Mesendoderm (in vitro differentiated cells): ENCODE measurements at regions not wholly inside any gene's neighbourhood (a gene's known extent, or its start where the extent isn't known, plus 50 kb on each side); places are given as distances from the start of the nearest gene placed in this dataset.

ENCODE experiments used
- DNase-seq: peaks from one replicate; pipeline ENCODE4 v3.0.0; 2013
- H2AK5ac ChIP-seq: 2 replicates; pipeline ENCODE4 v1.6.1; 2013; ENCODE audit warnings: low read length, inconsistent platforms
- H2BK120ac ChIP-seq: 2 replicates; pipeline ENCODE4 v1.6.1; 2013; ENCODE audit warnings: low read depth, mild to moderate bottlenecking, low read length, moderate library complexity, mixed read lengths
- H2BK15ac ChIP-seq: replicated peaks from 2 replicates; pipeline ENCODE4 v1.6.1; 2013; ENCODE audit warnings: low read depth, mild to moderate bottlenecking, moderate library complexity
- H2BK5ac ChIP-seq: 2 replicates; pipeline ENCODE4 v1.6.1; 2013; ENCODE audit warnings: low read length, inconsistent platforms
- H3K18ac ChIP-seq: 2 replicates; pipeline ENCODE4 v1.6.1; 2013; ENCODE audit warnings: mild to moderate bottlenecking, low read length, mixed read lengths
- H3K23ac ChIP-seq: one replicate; pipeline ENCODE4 v1.6.1; 2013; ENCODE audit warnings: low read length
- H3K27ac ChIP-seq: 2 replicates; pipeline ENCODE4 v1.5.1; 2013; ENCODE audit warnings: low read depth, mild to moderate bottlenecking, inconsistent platforms, low read length, moderate library complexity
- H3K27me3 ChIP-seq: 2 replicates; pipeline ENCODE4 v1.6.1; 2013; ENCODE audit warnings: low read length, control low read depth, mild to moderate bottlenecking, inconsistent platforms; ENCODE audit not compliant: insufficient read depth, poor library complexity
- H3K36me3 ChIP-seq: 2 replicates; pipeline ENCODE4 v1.6.1; 2013; ENCODE audit warnings: low read length, inconsistent platforms; ENCODE audit not compliant: control insufficient read depth, insufficient read depth
- H3K4ac ChIP-seq: one replicate; pipeline ENCODE4 v1.6.1; 2013; ENCODE audit warnings: low read depth, mild to moderate bottlenecking, low read length, moderate library complexity
- H3K4me1 ChIP-seq: 2 replicates; pipeline ENCODE4 v1.6.1; 2013; ENCODE audit warnings: low read depth, low read length, inconsistent platforms; ENCODE audit not compliant: control insufficient read depth
- H3K4me2 ChIP-seq: 2 replicates; pipeline ENCODE4 v1.6.1; 2013; ENCODE audit warnings: low read length
- H3K4me3 ChIP-seq: 2 replicates; pipeline ENCODE4 v1.5.1; 2013; ENCODE audit warnings: mild to moderate bottlenecking, low read length
- H3K56ac ChIP-seq: one replicate; pipeline ENCODE4 v1.6.1; 2013; ENCODE audit warnings: low read length
- H3K79me1 ChIP-seq: 2 replicates; pipeline ENCODE4 v1.6.1; 2013; ENCODE audit warnings: low read length, inconsistent platforms
- H3K79me2 ChIP-seq: 2 replicates; pipeline ENCODE4 v1.6.1; 2013; ENCODE audit warnings: mild to moderate bottlenecking, low read length; ENCODE audit not compliant: control insufficient read depth, insufficient read depth
- H3K9ac ChIP-seq: 2 replicates; pipeline ENCODE4 v1.6.1; 2013; ENCODE audit warnings: low read length, inconsistent platforms
- H4K5ac ChIP-seq: one replicate; pipeline ENCODE4 v1.6.1; 2013; ENCODE audit warnings: low read length
- H4K8ac ChIP-seq: one replicate; pipeline ENCODE4 v1.6.1; 2013; ENCODE audit warnings: low read depth, mild to moderate bottlenecking, control low read depth, low read length, moderate library complexity
- WGBS: extraction: QIAGEN DNeasy Blood & Tissue Kit; methylation state at CpG from one replicate; pipeline ENCODE4 v1.1.7; 2013; ENCODE audit warnings: low lambda C conversion rate, missing lambda C conversion rate; ENCODE audit not compliant: insufficient coverage; ENCODE audit errors: extremely low coverage; 5-methylcytosine and 5-hydroxymethylcytosine counted together

DNA sequence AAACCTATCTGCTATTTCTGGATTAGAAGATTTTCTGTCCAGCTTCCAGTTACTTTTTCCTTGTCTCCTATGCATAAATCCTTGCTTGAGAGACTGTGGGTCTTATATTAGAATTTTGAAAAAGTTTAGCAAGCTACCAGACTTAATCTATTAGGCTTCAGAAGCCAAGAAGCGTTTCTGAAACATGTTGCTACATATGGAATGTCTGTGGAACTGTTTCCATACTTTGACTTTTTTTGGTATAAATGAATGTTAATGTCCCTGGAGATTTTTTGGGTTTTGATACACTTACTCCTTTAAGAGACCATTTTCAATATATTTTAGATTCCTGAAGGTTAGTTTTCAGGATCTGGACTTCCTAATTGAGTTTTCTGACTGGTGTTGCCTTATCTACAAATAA lies 191.4 kb upstream of the SGCD start:
- H3K56ac ChIP-seq, result no peak overlapping the region
- no peak overlapping the region for H3K4me3 ChIP-seq
- H3K4ac ChIP-seq, result no peak overlapping the region
- no peak overlapping the region for H3K27ac ChIP-seq
- no peak overlapping the region for H3K9ac ChIP-seq
- no peaks in the 10 kb centered on the region for H3K79me1 ChIP-seq
- H3K18ac ChIP-seq, result no peak overlapping the region
- no peak overlapping the region for H4K5ac ChIP-seq
- no peaks in the 10 kb centered on the region for H3K27me3 ChIP-seq
- H3K23ac ChIP-seq, result no peak overlapping the region
- H3K4me1 ChIP-seq, result no peaks in the 10 kb centered on the region
- H2BK15ac ChIP-seq, result no peak overlapping the region
- no peak overlapping the region for H2BK120ac ChIP-seq
- H3K79me2 ChIP-seq, result no peaks in the 10 kb centered on the region
- no peaks in the 10 kb centered on the region for H3K36me3 ChIP-seq
- H2AK5ac ChIP-seq, result no peak overlapping the region
- no peak overlapping the region for H3K4me2 ChIP-seq
- no peak overlapping the region for H4K8ac ChIP-seq
- no peak overlapping the region for H2BK5ac ChIP-seq
- no peak for DNase-seq
- no CpG with 5 or more reads among the region's 1 CpG for WGBS

DNA sequence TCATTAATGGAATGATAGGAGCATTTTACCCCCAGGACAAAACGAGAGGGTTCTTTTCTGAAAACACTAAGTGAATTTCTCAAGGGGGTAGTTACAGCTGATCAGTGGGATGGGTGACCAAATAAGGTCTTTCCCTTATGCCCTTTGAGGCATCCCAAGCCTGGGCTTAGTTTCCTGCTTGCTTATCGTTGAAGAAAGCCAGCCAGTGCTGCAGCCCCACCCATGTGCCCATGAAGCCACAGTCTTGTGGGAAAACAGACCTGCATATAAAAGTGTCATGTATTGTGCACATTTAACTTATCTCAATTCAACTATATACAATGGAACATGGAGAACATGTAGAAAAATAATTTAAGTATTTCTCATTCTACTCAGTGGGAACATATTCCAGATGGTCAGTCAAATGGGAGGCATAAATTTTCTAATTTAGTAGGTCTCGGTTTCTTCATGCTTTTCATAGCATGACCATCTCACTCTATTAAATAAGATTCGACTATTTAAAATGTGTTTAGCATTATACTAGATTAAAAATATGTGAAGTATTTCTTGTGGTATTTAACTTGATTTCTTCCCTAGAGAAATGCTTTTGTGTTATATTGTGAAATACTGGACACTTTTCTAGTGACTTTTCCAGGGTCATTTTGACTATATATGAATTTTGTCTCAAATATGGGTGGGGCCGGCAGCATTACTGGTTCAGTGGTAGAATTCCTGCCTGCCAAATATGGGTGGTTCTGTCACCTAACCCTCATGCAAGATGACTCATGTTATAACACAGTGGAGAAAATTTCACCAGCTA lies 189.7 kb upstream of the SGCD start:
- H2BK5ac ChIP-seq, result no peak overlapping the region
- no peak overlapping the region for H3K4me2 ChIP-seq
- no peaks in the 10 kb centered on the region for H3K79me1 ChIP-seq
- H3K18ac ChIP-seq, result no peak overlapping the region
- H3K9ac ChIP-seq, result no peak overlapping the region
- WGBS, result no CpG with 5 or more reads among the region's 5 CpGs
- H2AK5ac ChIP-seq, result no peak overlapping the region
- H3K79me2 ChIP-seq, result no peaks in the 10 kb centered on the region
- H4K8ac ChIP-seq, result no peak overlapping the region
- no peak overlapping the region for H3K4ac ChIP-seq
- no peaks in the 10 kb centered on the region for H3K4me1 ChIP-seq
- H3K36me3 ChIP-seq, result no peaks in the 10 kb centered on the region
- no peak overlapping the region for H3K23ac ChIP-seq
- no peak overlapping the region for H3K56ac ChIP-seq
- DNase-seq, result no peak
- no peak overlapping the region for H3K4me3 ChIP-seq
- no peak overlapping the region for H2BK120ac ChIP-seq
- no peak overlapping the region for H3K27ac ChIP-seq
- no peaks in the 10 kb centered on the region for H3K27me3 ChIP-seq
- H4K5ac ChIP-seq, result no peak overlapping the region
- no peak overlapping the region for H2BK15ac ChIP-seq

DNA sequence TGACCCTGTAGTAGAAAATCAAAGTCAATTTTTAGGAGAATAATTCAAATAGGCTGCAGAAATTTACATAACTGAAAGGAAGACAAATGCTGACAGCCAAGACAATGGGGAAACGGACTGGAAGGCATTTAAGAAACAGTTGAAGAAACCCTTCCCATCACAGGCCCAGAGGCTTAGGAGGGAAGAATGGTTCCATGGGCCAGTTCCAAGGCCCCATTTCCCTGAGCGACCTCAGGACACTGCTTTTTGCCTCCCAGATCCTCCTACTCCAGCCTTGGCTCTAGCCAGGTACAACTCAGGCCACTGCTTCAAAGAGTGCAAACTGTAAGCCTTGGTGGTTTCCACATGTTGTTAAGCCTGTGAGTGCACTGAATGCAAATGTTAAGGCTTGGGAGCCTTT lies 184.1 kb upstream of the SGCD start:
- no CpG with 5 or more reads among the region's 2 CpGs for WGBS
- Histone ChIP-seq H3K27me3 (no peaks in the 10 kb centered on the region), H3K27ac (no peak overlapping the region), H3K56ac (no peak overlapping the region), H3K18ac (no peak overlapping the region), H3K23ac (no peak overlapping the region), H2BK5ac (no peak overlapping the region), H2AK5ac (no peak overlapping the region), H2BK15ac (no peak overlapping the region), H4K5ac (no peak overlapping the region), H3K4me1 (no peaks in the 10 kb centered on the region), H3K9ac (no peak overlapping the region), H3K36me3 (no peaks in the 10 kb centered on the region), H4K8ac (no peak overlapping the region), H2BK120ac (no peak overlapping the region), H3K4me2 (no peak overlapping the region), H3K79me1 (no peaks in the 10 kb centered on the region), H3K79me2 (no peaks in the 10 kb centered on the region), H3K4ac (no peak overlapping the region), H3K4me3 (no peak overlapping the region)
- no peak for DNase-seq

- no peak overlapping the region for H4K5ac ChIP-seq
- no peak for DNase-seq
- H4K8ac ChIP-seq, result no peak overlapping the region
- no peaks in the 10 kb centered on the region for H3K79me2 ChIP-seq
- no peak overlapping the region for H3K27ac ChIP-seq
- no peak overlapping the region for H3K9ac ChIP-seq
- H3K36me3 ChIP-seq, result no peaks in the 10 kb centered on the region
- H2BK5ac ChIP-seq, result no peak overlapping the region
- H2BK15ac ChIP-seq, result no peak overlapping the region
- no peak overlapping the region for H3K4ac ChIP-seq
- H3K79me1 ChIP-seq, result no peaks in the 10 kb centered on the region
- no CpG with 5 or more reads among the region's 2 CpGs for WGBS
- H3K27me3 ChIP-seq, result no peaks in the 10 kb centered on the region
- no peak overlapping the region for H3K56ac ChIP-seq
- no peak overlapping the region for H3K4me2 ChIP-seq
- H3K23ac ChIP-seq, result no peak overlapping the region
- H3K4me3 ChIP-seq, result no peak overlapping the region
- peaks cover 2% of the 10 kb centered on the region for H3K4me1 ChIP-seq
- no peak overlapping the region for H2BK120ac ChIP-seq
- no peak overlapping the region for H3K18ac ChIP-seq
- no peak overlapping the region for H2AK5ac ChIP-seq
Observed at GRCh38 chr5:156147261-156147943, 179.6 kb upstream of the SGCD start.

DNA sequence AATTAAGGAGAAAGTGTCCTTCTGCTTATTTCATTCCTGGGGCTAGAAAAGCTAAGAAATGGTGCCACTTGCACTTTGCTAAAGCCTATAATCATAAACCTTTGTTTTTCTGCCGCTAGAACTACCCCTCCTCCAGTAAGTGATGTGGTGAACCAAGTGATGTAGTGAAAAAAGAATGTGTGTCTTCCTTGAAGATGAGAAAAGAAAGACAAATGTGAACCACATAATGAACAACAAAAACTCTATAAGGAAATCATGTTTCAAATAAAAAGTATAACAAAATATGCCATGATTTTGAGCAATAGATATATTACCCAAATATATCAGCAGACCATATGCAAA lies 179.0 kb upstream of the SGCD start:
- Histone ChIP-seq H3K27ac (no peak overlapping the region), H3K4me3 (no peak overlapping the region), H4K8ac (no peak overlapping the region), H2BK120ac (no peak overlapping the region), H3K36me3 (no peaks in the 10 kb centered on the region), H4K5ac (no peak overlapping the region), H2AK5ac (no peak overlapping the region), H3K9ac (no peak overlapping the region), H3K27me3 (no peaks in the 10 kb centered on the region), H3K56ac (no peak overlapping the region), H2BK5ac (no peak overlapping the region), H3K23ac (no peak overlapping the region), H3K79me2 (no peaks in the 10 kb centered on the region), H3K18ac (no peak overlapping the region), H3K4me1 (peaks cover 2% of the 10 kb centered on the region), H3K4me2 (no peak overlapping the region), H3K4ac (no peak overlapping the region), H3K79me1 (no peaks in the 10 kb centered on the region), H2BK15ac (no peak overlapping the region)
- no peak for DNase-seq
- no CpG with 5 or more reads among the region's 1 CpG for WGBS
